Endodermal cell (in vitro differentiated cells): ENCODE measurements at regions not wholly inside any gene's neighbourhood (a gene's known extent, or its start where the extent isn't known, plus 50 kb on each side); places are given as distances from the start of the nearest gene placed in this dataset.
"Not testable (repeated sequence)": the region's sequence is repeated elsewhere in the genome, so short reads cannot be mapped to it uniquely, and the experiment has no call there.

Source experiments
- DNase-seq: peaks from one replicate; pipeline ENCODE4 v3.0.0-alpha.2; 2017
- H3K27ac ChIP-seq: 2 replicates; pipeline ENCODE4 v1.5.1; 2013; ENCODE audit warnings: mild to moderate bottlenecking, low read depth, low read length, moderate library complexity
- H3K27me3 ChIP-seq: 2 replicates; pipeline ENCODE4 v1.6.1; 2013; ENCODE audit warnings: mild to moderate bottlenecking, low read length, moderate library complexity; ENCODE audit not compliant: insufficient read depth, control insufficient read depth, poor library complexity, severe bottlenecking
- H3K36me3 ChIP-seq: 2 replicates; pipeline ENCODE4 v1.7.0; 2013; ENCODE audit warnings: mild to moderate bottlenecking, low read length, moderate library complexity; ENCODE audit not compliant: control insufficient read depth, insufficient read depth
- H3K4me1 ChIP-seq: one replicate; pipeline ENCODE4 v1.7.0; 2013; ENCODE audit warnings: low read length; ENCODE audit not compliant: control insufficient read depth, insufficient read depth
- H3K4me3 ChIP-seq: 2 replicates; pipeline ENCODE4 v1.5.1; 2013; ENCODE audit warnings: mild to moderate bottlenecking, low read length, moderate library complexity
- H3K9ac ChIP-seq: 2 replicates; pipeline ENCODE4 v1.6.1; 2013; ENCODE audit warnings: mild to moderate bottlenecking, low read length, moderate library complexity; ENCODE audit not compliant: poor library complexity, severe bottlenecking; ENCODE audit errors: extremely low read depth
- H3K9me3 ChIP-seq: 2 replicates; pipeline ENCODE4 v1.6.1; 2013; ENCODE audit warnings: mild to moderate bottlenecking, low read length, moderate library complexity; ENCODE audit not compliant: control insufficient read depth
- H3K27ac Mint-ChIP-seq: 2 replicates; pipeline ENCODE4 v1.8.0; 2020; ENCODE audit warnings: mixed read lengths
- H3K27me3 Mint-ChIP-seq: 2 replicates; pipeline ENCODE4 v1.8.0; 2021; ENCODE audit warnings: mild to moderate bottlenecking, mixed read lengths; ENCODE audit not compliant: insufficient read depth
- H3K36me3 Mint-ChIP-seq: 2 replicates; pipeline ENCODE4 v1.8.0; 2020; ENCODE audit warnings: low read depth, mixed read lengths
- H3K4me1 Mint-ChIP-seq: 2 replicates; pipeline ENCODE4 v1.8.0; 2020; ENCODE audit warnings: mixed read lengths
- H3K4me3 Mint-ChIP-seq: 2 replicates; pipeline ENCODE4 v1.8.0; 2020; ENCODE audit warnings: mild to moderate bottlenecking, moderate library complexity, mixed read lengths
- H3K9me3 Mint-ChIP-seq: 2 replicates; pipeline ENCODE4 v1.8.0; 2020; ENCODE audit warnings: mild to moderate bottlenecking, mixed read lengths
- CTCF ChIP-seq: fragments of 200-600 bp; sonication (generic); conservative IDR thresholded peaks from 2 replicates; pipeline ENCODE4 v1.5.0; 2021; ENCODE audit warnings: antibody characterized with exemption, mild to moderate bottlenecking
- whole genome bisulfite sequencing, 2 experiments: methylation state at CpG; one replicate each; pipeline versions ENCODE4 v1.1.5 to v1.1.7; 2013; ENCODE audit warnings: missing lambda C conversion rate in 2 of 2, mixed read lengths in 1 of 2; ENCODE audit not compliant: insufficient coverage in 1 of 2, insufficient read length in 1 of 2; 5-methylcytosine and 5-hydroxymethylcytosine counted together

- Histone ChIP-seq H3K27me3 (peaks cover 9% of the 10 kb centered on the region), H3K9me3 (no peaks in the 10 kb centered on the region), H3K4me3 (no peak overlapping the region), H3K9ac (no peak overlapping the region), H3K4me1 (peaks cover 18% of the 10 kb centered on the region), H3K27ac (no peak overlapping the region), H3K36me3 (no peaks in the 10 kb centered on the region)
- H3K36me3 Mint-ChIP-seq = no peaks in the 10 kb centered on the region
- H3K9me3 Mint-ChIP-seq = no peaks in the 10 kb centered on the region
- DNase-seq = peak; percentile 76
- H3K27me3 Mint-ChIP-seq = peaks cover 50% of the 10 kb centered on the region
- WGBS, 2 experiments = 40% methylated on average over 1 of the region's 1 CpG; no CpG with 5 or more reads in 1 of the 2 experiments
- no peak overlapping the region for H3K27ac Mint-ChIP-seq
- TF ChIP-seq CTCF = no peak
- H3K4me3 Mint-ChIP-seq = no peak overlapping the region
- H3K4me1 Mint-ChIP-seq = peaks cover 25% of the 10 kb centered on the region
Observed at GRCh38 chr18:57942493-57942892, 101.5 kb upstream of the NEDD4L start.

- H3K4me3 ChIP-seq = no peak overlapping the region
- no peaks in the 10 kb centered on the region for H3K9me3 Mint-ChIP-seq
- H3K36me3 Mint-ChIP-seq = no peaks in the 10 kb centered on the region
- H3K9me3 ChIP-seq = no peaks in the 10 kb centered on the region
- peaks cover 18% of the 10 kb centered on the region for H3K4me1 ChIP-seq
- H3K27me3 Mint-ChIP-seq = peaks cover 50% of the 10 kb centered on the region
- H3K36me3 ChIP-seq = no peaks in the 10 kb centered on the region
- DNase-seq = peak; percentile 66
- 63 to 70% methylated on average over 5 to 9 of the region's 9 CpGs for WGBS, 2 experiments
- H3K27ac Mint-ChIP-seq = no peak overlapping the region
- no peak overlapping the region for H3K9ac ChIP-seq
- TF ChIP-seq CTCF = no peak
- peaks cover 9% of the 10 kb centered on the region for H3K27me3 ChIP-seq
- peaks cover 25% of the 10 kb centered on the region for H3K4me1 Mint-ChIP-seq
- H3K4me3 Mint-ChIP-seq = no peak overlapping the region
- no peak overlapping the region for H3K27ac ChIP-seq
Observed at GRCh38 chr18:57941841-57942489, 102.1 kb upstream of the NEDD4L start.

- Mint-ChIP-seq H3K27me3 (peaks cover 35% of the 10 kb centered on the region), H3K4me1 (peaks cover 25% of the 10 kb centered on the region), H3K9me3 (no peaks in the 10 kb centered on the region), H3K4me3 (no peak overlapping the region), H3K36me3 (no peaks in the 10 kb centered on the region), H3K27ac (no peak overlapping the region)
- Histone ChIP-seq H3K27me3 (no peaks in the 10 kb centered on the region), H3K36me3 (no peaks in the 10 kb centered on the region), H3K9me3 (no peaks in the 10 kb centered on the region), H3K27ac (no peak overlapping the region), H3K4me3 (no peak overlapping the region), H3K9ac (no peak overlapping the region), H3K4me1 (peaks cover 18% of the 10 kb centered on the region)
- WGBS, 2 experiments = 89 to 92% methylated on average over 5 of the region's 5 CpGs
- no peak for DNase-seq
- no peak for TF ChIP-seq CTCF
Observed at GRCh38 chr18:57940166-57940660, 103.8 kb upstream of the NEDD4L start.

GRCh38 chr18:57934375-57934774, 109.7 kb upstream of the NEDD4L start:
- not testable (repeated sequence) for H3K27me3 Mint-ChIP-seq, H3K36me3 Mint-ChIP-seq, H3K27ac Mint-ChIP-seq

More at GRCh38 chr18:57934375-57934774, 109.7 kb upstream of the NEDD4L start:
- not testable (repeated sequence) for H3K27me3 ChIP-seq, H3K36me3 ChIP-seq, H3K4me3 Mint-ChIP-seq, H3K4me1 ChIP-seq, H3K9me3 ChIP-seq, H3K27ac ChIP-seq, H3K9me3 Mint-ChIP-seq, DNase-seq, H3K4me1 Mint-ChIP-seq, H3K9ac ChIP-seq, H3K4me3 ChIP-seq
